ENCODE measurements at regions not wholly inside any gene's neighbourhood (a gene's known extent, or its start where the extent isn't known, plus 50 kb on each side); places are given as distances from the start of the nearest gene placed in this dataset.

GRCh38 chr11:104798789-104799188 is 99.5 kb downstream of the CASP12 start:
- TF ChIP-seq CTCF (IDR thresholded peaks at IDR 0.05 in 8 of 11, conservative IDR thresholded peaks at IDR 0.05 in 3 of 11) (no peak), POLR2AphosphoS5 (IDR thresholded peaks at IDR 0.05) (no peak), POLR2A (IDR thresholded peaks at IDR 0.05) (no peak)
